ENCODE measurements at regions not wholly inside any gene's neighbourhood (a gene's known extent, or its start where the extent isn't known, plus 50 kb on each side); places are given as distances from the start of the nearest gene placed in this dataset.
"Not testable (repeated sequence)": the region's sequence is repeated elsewhere in the genome, so short reads cannot be mapped to it uniquely, and the experiment has no call there.

DNA sequence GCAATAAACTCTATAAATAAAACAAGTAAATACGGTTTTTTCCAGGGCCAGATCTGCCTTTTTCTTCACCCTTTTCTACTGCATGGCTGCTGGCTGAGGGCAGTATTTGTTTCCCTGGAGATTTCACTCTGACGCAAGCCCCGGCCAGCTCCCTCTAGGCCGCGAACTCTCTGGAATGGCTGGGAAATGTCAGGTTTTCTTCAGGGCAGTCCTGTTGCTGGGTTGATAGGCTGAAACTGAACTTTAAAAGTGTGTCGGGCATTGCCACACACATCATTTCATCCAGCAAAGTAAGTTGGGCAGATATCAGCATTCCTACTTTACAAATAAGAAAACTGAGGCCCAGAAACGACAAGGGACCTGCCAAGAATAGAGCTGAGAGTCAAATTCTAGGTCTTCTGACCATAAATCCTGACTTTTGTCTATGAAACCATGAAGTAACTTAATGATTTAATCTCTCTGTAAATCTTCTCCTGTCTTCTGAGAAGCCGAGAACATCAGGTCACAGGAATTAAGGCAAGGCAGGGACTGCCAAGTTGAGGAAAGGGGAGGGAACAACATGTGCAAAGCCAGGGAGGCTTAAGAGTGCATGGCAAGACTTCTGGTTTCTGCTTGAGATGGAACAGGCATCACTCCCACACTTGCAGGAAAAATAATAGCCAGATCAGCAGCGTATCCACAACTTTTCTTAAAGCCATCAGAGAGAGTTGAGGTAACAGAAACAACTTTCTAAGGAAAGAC is 205.0 kb upstream of the CCDC196 start:
- DNase-seq (ENCODE audit: low spot score): no peak

DNA sequence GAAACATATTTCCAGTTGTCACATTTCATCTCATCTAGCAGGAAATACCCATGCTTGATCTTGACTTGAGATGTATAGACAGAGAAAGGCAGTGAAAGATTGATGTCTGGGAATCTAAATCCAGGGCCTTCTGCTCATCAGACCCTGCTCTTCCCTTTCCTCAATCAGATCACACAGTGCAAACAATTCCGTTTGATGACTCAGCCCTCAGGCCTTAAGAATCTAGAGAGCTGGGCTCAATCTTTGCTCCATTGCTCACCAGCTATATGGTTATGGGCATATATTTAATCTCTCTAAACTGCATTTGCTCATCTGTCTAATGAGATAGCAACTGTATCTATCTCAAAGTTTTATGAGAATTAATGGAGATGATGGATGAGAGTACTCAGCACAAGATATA is 201.8 kb upstream of the CCDC196 start:
- DNase-seq (ENCODE audit: low spot score): no peak

DNA sequence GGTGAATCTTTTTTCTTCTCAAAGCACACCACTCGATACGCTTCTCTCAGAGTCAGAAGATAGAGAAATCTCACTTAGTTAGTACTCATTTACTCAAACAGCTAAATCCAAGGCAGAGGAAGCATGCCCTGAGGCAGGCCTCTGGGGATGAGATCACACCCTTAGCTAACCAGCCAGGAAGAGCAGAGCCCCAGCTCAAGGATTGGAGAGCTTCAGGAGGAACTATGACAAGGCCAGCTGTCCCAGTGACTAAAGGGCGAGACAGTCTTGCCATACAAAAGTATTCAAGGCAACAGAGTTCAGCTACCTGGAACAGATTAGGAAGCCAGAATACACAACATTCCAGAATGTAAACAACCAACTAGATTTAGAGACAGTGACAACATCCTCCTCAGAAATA is 197.7 kb upstream of the CCDC196 start:
- DNase-seq (ENCODE audit: low spot score): no peak

DNA sequence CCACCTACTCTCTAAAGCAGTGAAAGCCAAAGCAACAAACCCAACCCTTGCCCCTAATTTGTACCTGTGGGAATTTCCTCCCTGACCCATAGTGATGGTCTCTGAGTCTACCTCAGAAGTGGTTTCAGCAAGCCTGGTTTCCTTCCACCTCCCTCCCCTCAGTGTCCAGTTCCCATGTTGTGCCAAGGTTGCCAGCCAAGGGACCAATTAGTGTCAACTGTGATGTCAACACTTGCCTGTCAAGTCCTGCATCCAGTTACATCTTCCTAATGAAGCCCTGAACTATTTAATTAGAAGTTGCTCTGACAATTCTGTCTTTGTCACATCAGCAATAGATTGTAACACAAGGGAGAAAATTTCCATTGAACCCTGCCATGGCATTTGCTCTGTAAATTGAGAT is 194.4 kb upstream of the CCDC196 start:
- DNase-seq (ENCODE audit: low spot score): no peak

DNA sequence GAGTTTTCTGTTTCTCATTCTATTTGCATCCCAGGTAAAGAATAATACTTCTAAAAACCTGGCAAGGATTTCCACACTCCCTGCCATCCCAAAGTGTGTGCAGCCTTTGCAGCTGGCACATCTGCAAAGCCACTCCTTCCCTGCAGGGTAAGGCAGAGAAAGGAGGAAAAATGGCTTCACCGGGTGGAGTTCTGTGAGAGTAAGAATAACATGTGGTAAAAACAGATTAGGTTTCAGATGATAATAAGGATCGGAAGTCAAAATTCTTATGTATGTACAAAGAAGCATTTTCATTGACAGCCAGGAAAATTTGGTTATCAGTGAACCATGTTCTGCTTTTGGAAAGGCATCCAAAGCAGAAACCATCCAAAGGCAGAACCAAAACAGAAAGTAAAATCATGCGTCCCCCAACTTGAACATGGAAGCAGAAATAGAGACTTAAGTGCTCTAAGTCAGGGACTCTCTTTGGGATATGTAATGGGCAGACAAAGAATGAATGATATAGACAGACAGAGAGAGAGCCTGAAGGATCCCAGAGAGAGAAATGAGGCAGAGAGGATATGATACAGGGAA is 192.6 kb upstream of the CCDC196 start:
- DNase-seq (ENCODE audit: low spot score): no peak

DNA sequence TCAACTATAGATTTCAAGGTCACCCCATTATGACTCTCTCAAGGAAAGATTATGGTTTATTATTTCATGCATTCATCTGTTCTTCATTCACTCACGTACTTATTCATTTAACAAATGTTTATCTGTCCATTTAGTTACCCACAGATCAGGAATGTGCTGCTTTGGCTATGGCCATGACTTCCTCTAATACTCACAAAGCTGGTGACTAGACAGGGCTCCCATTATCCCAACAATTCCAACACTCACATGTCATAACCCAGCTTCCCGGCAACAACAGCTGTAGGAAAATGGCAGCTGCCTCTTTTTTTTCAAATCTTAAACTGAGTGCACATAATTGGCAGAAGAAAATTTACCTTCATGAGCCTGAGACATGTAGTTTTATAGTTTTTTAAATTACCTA is 190.8 kb upstream of the CCDC196 start:
- no peak for DNase-seq (ENCODE audit: low spot score)

DNA sequence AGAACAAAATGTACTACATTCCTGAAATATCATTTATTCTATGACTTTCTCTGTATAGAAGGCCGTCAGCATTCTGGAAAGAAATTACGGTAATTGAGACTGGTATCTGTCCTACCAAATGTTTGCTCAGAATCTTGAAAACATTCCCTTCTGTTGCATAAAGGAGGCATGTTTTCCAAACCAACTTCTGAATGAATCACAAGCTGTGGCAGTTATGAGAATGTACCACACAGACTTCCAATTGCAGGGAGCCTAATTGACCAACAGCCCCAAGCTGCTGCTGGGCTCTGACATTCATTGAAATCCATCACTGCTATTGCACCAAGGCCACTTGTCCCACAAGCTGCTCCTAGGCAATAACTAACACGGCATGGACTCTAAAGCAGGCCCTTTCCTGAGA is 185.3 kb upstream of the CCDC196 start:
- DNase-seq (ENCODE audit: low spot score): no peak

DNA sequence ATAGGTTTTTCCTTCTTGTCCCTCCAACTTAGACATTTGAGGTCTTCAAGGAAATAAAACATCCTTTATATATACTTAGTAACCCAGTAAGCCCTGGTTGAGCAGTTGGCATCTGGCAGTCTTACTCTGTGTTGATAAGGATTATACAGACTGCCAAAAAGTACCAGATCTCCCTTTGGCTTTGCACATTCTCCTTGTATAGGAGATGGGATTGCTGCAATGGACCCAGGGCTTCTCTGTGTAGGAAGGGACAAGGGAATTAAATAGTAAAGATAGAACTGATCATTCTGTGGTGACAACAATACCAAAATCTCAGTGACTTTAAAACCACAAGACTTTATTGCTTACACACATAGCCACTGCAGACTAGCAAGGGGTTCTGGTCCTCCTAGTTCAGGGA is 180.1 kb upstream of the CCDC196 start:
- DNase-seq (ENCODE audit: low spot score): no peak

DNA sequence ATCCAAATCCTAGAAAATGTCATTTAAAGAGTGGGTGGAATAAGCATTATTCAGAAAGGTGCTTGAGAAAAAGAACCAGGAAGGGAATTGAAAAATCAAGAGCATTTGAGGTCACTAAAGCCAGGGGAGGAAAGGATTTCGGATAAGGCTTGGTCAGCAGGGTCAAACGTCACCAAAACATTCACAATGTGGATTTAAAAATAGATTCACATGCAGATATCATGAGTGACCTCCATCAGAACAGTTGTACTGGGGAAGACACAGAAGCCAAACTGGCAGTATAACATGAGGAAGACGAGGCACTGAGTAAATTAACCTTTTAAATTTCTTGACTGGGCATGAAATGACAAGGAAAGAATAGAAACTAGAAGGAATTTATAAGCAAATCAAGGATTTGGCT is 175.1 kb upstream of the CCDC196 start:
- DNase-seq (ENCODE audit: low spot score): no peak

DNA sequence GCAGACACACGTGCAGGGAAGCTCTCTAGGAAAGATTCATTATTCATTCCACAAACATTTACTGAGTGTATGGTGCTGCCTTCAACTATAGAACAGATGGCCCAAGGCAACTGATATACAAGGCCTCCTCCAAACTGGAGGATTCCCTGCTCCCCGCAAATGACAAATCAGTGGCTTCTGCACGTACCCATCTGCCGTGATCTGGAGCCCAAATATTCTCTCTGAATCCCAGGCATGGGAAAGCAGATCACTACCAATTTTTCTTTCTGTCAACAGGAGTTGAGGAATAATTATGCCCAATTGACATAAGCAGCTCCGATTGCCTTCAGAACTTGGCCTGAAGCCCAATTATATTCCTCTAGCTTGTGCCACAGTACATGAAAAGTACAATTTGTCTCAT is 174.2 kb upstream of the CCDC196 start:
- no peak for DNase-seq (ENCODE audit: low spot score)

DNA sequence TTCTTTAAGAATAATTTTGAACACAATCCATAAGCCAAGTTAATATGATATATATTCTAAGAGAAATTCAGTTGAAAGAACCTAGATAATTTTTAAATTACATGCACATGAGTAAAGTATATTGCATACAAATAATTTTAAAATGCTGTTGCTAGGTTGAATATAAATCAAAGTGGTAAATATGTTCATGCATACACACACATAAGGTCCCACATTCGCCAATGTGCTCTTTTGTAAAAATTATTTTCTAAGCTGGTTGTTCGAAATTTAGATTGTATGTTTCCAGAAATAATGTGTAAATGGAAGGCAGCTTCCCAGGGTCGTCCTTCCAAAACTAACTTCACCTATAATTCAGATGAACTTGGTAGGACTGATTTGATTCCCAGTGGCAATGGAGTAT is 173.7 kb upstream of the CCDC196 start:
- DNase-seq (ENCODE audit: low spot score): no peak

DNA sequence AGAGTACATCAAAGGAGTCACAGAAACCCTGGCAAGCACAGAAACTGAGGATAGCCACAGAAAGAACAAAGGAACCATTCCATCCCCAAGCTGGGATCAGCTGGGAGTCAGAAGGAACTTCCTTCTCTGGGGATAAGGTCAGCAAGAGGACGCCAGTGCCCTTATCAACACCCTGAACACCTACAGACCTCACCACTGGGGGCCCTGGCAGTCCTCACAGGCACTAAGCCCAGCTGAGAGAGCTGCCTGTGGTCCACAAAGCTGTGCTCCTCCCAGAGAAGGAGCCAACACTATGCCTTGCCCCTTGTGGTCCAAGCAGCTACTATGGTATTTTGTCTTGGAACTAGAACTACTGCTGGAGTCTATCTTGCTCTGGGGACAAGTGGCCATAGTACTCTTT is 171.1 kb upstream of the CCDC196 start:
- no peak for DNase-seq (ENCODE audit: low spot score)

DNA sequence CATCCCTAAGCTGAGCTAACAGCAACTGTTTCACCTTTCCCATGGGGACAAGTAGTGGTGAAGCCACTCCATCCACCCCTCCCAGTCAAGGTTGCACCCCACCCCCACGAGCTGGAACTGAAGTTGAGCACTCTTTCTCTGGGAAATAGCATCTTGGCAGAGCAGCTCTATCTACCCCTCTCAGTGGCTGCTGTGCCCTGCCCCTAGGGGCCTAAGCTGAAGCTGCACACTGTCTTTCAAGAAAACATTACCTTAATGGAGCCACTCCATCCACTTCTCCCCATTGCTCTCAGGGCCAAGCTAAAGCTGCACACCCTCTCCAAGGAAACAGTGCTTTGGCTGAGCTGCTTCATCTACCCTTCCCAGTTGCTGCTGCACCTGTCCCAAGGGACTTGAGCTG is 170.6 kb upstream of the CCDC196 start:
- DNase-seq (ENCODE audit: low spot score): no peak

DNA sequence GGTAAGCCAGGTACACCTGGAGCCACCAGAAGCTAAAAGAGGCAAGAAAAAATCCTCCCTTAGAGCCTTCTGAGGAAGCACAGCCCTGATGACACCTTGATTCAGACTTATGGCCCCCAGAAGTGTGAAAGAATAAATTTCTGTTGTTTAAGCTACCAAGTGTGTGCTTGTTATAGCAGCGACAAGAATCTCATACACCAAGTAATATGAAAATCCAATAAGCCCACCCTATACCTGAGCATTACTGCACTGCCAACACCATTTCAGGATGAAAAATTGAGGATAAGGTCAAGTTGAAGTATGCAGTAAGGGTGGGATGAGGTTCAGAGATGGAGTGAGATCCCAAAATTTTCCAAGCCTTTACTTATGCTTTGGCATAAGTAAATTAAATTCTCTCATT is 163.6 kb upstream of the CCDC196 start:
- DNase-seq (ENCODE audit: low spot score): no peak

DNA sequence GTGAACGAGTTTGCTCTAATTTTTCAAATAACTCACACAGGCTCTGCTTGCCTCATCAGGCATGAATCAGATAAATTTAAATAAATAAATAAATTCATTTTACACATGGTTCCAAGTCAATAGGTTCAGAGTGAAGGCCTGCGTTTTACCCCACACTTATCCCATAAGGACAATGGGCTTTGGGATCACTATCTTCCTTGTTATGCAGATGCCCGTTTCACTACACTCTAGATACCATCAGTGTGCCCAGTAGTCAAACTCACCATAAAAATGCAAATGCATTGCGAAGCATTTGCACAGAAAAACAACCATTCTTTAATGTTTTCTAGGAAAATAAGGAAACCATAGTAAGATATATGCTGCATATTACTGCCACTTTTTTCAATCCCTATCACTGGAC is 155.9 kb upstream of the CCDC196 start:
- DNase-seq (ENCODE audit: low spot score): no peak

DNA sequence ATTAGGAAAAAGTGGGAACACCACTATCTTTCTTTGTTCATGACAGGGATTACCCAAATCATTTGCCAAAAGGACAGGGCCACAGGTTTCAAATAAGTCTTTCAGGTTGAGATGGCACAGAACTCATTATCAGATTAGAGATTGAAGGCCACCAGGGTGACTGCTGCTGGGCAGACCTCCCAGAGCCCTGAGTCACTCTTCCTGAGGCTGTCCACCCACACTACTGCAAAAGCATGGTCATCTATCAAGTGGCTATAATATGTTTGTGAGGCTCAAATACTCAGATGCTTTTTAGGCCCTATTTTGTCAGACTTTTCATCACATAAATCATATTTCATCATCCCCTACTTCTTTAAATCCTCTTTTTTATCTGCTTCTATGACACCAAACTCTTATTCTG is 155.3 kb upstream of the CCDC196 start:
- no peak for DNase-seq (ENCODE audit: low spot score)

DNA sequence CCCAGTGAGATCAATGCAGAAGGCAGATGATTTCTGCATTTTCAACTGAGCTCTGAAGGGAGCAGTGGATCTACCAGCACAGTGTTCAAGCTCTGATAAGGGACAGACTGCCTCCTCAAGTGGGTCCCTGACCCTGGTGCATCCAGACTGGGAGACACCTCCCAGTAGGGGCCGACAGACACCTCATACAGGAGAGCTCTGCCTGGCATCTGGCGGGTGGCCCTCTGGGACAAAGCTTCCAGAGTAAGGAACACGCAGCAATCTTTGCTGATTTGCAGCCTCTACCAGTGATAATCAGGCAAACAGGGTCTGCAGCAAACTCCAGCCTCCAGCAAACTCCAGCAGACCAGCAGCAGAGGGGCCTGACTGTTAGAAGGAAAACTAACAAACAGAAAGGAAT is 152.9 kb upstream of the CCDC196 start:
- not testable (repeated sequence) for DNase-seq (ENCODE audit: low spot score)

DNA sequence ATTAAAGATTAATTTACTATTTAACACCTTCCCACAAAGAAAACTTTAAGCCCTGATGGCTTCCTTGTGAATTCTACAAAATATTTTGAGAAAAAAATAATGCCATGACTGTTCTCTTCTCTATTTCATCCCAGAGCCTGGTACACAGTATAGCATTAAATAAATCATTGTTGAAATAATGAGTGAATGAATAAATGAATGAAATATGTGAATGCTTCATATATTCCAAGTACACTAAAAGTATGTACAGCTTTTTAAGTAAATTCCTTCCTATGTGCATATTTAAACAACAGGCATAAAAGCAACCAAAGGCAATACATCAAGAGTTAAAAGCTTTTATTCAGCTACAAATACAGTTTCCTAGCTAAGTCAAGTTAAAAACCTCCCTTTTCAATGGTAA is 144.9 kb upstream of the CCDC196 start:
- no peak for DNase-seq (ENCODE audit: low spot score)

DNA sequence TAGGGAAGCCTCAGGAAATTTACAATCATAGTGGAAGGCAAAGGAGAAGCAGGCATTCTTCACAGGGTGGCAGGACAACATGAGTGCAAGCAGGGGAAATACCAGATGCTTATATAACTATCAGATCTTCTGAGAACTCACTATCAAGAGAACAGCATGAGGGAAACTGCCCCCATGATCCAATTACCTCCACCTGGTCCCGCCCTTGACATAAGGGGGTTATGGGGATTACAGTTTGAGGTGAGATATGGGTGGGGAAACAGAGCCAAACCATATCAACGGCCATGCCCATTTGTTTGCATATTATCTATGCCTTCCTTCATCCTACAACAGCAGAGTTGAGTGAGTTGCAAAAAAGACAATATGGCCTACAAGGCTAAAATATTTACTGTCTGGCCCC is 140.2 kb upstream of the CCDC196 start:
- no peak for DNase-seq (ENCODE audit: low spot score)

DNA sequence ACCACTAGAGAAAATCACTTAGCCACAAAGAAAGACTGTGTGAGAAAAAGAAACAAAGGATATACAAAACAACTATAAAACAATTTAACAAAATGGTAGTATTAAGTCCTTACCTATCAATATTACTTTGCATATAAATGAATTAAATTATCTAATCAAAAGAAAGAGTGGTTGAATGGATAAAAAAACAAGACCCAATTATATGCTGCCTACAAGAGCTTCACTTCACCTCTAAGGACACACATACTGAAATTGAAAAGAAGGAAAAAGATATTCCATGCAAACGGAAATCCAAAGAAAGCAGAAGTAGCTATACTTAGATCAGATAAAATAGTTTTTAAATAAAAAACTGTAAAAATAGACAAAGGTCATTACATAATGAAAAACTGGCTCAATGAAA is 134.9 kb upstream of the CCDC196 start:
- no peak for DNase-seq (ENCODE audit: low spot score)

DNA sequence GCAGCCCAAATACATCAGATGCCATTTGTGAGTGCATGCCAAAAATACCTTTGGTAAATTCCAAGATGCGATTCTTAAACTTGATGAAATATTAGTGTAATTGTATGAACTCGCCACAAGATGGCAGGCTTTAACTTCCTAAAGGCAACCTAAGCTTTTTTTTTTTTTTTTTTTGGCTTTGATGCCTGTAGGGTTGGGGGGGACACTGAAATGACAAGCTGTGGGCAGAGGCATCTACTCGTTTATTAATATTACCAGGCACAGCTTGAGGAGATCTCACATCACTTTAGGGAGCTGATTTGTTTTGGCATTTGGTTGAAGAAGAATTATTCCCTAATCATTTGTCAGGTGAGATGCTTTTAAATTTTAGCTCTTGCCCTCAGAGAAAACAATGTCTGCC is 126.7 kb upstream of the CCDC196 start:
- peak; percentile 61 for DNase-seq (ENCODE audit: low spot score)

DNA sequence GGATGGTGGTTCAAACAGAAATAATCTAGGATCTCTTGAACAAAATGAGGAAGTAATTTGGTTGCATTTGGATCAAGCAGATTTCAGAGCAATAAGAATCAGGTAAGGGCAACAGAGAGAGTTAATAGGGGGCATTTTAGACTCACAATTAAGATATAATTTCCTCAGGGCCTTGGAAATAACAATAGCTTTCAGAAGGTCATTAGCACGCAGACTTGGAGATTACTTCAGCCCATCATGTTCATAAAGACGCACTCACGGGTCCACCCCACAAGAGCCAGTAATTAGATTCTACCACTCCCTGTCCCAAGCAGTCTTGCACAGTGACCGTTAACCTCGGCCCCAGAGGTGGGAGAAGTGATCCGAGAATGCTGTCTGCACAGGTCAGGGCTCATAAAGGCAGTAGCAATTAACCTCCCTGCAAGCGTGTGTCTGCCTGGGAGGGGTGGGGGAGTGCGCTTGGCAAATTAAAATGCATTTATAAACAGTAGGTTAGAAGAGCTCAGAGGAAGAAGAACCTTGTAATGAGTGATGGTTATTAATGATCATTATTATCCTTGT is 125.7 kb upstream of the CCDC196 start:
- DNase-seq (ENCODE audit: low spot score): no peak

DNA sequence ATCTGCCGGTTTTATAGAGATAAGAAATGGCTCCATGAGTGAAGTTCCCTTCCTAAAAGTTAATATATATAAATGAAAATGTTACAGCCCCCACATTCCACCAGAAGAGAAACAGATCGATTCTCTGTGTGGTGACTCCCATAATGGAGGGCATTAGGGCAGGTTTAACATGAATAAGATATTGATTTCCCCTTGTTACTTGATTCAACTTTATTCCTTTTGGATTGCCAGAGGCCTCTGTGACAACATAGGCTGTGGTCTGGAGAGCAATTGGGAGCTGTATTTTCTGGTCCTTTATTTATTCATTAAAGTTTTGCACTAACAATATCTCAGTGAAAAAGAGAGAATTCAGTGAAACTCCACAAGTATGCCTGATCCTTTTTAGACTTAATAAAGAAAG is 125.2 kb upstream of the CCDC196 start:
- no peak for DNase-seq (ENCODE audit: low spot score)

DNA sequence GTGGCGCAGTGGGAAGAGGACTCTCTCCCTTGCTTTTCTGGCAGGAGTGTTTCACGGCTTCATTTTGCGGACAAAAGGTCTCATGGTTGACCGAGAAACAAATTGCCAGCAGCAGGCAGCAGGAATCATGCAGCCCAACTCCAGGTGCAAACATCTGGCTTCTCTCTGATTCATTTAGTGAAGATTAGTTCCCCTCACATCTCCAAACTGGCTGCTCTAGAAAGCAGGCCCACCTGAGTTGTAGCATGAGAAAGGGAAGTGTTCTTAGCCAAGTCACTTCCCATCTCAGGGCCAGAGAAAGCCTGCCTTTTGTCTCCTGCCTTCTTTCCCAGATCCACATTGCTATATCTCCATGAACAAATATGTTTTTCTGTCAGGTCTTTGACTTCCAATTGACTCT is 120.8 kb upstream of the CCDC196 start:
- no peak for DNase-seq (ENCODE audit: low spot score)
